Fibroblast of skin of right quadriceps (primary cell): ENCODE measurements at regions not wholly inside any gene's neighbourhood (a gene's known extent, or its start where the extent isn't known, plus 50 kb on each side); places are given as distances from the start of the nearest gene placed in this dataset.

ENCODE experiments used
- DNase-seq: peaks from one replicate; pipeline ENCODE4 v3.0.0-alpha.2; 2013

DNA sequence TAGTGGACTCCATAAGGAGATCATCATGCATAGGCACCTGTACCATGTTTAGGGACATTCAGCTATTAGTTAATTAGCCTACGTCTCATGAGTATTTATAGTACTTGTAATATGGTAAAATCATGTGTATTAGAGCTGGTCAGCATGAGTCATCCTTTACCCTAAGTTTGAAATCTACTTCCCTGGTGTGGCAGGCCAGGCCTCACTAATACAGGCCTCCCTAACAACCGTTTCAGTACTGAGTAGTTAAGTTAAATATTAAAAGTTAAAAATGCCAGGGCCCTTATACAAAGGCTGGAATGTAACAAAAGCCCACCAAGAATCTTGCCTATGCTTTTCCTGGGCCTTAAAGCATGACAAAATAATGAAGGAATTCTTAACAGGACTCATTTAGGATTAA, 356.3 kb upstream of the DPYD start:
- peak; percentile 54 for DNase-seq

DNA sequence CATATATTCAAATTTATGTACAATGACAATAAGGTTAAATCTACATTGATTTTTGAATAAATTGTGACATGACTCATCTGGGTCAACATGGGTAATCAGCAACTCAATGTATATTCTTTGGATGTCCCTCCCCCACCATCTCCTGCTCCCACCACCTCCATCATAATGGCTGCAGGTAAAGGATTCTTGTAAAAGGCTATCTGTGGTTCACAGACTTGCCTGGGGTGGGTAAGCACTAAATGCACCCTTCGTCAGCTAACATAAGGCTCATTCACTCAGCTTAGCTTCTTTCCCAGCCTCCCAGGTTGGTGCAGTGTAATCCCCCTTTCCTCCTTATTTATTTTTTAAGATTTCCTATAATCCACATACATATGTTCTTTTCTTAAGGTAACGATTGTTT, 355.7 kb upstream of the DPYD start:
- no peak for DNase-seq

DNA sequence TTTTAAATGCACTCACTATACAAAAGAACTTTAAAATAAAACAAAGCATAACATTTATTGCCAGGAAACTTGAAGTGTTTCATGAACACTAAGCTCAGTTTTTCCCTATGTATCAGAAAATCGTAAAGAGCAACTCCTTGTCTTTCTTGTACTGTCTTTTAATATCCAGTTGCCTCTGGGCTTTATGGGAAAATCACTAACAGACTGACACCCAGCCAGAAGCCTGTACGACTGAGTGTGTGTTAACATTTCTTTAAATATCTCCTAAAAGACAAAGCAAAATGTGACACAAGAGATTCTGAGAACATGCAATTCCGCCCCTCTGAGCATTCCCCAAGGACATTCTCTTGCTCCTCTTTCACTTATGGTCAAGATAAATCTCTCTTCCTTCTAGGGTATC, 347.5 kb upstream of the DPYD start:
- no peak for DNase-seq

DNA sequence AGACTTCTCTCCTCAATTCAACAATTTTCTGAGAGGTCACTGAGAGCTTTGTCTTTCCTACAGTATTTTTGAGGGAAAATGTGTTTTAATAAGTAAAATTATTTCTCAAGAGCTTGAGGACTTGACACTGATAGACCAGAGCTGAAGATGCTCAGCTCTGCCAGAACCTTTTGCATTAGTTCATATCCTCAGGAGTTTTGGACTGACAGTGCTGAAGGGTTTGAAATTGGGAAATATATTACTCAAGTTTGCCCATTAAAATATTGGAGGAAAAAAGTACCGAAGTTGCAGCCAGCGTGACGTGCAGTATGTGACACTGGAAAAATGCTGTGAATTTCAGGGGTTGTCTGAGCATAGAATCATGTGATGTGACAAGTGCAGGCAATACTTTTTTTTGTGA, 346.6 kb upstream of the DPYD start:
- DNase-seq = no peak

DNA sequence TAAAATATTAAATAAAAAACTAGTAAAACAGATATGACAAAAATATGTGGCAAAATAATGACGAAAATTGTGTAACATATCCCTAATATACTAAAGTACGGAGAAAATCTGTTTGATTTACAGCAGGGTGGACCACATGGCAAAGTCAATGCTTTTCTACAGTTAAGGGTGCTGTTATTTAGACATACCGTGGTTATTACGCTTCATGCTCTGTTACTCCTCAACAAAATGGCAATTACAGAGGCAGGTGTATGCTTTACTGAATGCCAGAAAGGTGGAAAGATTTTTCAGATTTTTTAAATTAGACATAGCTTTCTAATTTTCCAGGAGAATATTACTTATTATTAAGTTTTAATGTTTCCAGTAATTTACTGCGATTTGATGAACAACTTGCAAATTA, 343.9 kb upstream of the DPYD start:
- DNase-seq = no peak

DNA sequence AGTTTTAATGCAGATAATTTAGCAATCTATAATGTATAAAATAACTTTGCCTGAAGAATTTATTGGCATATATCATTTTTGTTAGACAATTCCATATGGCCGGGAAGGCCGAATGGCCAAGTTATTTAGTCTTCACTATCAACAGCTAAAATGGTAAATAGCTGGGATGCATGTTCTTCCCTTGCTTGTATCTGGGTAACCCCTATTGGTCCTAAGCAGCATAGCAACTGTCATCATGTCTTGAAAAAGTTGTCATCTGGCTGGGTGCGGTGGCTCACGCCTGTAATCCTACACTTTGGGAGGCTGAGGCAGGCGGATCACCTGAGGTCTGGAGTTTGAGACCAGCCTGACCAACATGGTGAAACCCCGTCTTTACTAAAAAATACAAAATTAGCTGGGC, 340.0 kb upstream of the DPYD start:
- no peak for DNase-seq

DNA sequence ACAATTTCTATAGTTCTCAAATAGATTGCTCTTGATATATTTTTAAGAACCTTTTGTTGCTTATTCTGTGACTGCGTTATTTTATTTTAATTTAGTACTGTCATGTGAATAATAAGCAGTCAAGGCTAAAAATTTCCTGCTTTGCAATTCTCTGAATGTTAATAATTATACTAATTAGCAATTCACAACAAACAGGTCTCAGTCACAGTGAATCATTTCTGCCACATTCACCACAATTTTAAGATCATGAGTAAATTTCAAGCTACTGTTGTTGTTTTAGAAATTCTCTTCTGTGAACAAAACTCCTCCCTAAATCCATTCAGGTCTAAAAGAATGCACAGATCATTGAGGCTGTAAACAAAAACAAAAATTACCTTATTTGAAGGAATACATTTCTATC, 339.6 kb upstream of the DPYD start:
- DNase-seq = peak; percentile 2

DNA sequence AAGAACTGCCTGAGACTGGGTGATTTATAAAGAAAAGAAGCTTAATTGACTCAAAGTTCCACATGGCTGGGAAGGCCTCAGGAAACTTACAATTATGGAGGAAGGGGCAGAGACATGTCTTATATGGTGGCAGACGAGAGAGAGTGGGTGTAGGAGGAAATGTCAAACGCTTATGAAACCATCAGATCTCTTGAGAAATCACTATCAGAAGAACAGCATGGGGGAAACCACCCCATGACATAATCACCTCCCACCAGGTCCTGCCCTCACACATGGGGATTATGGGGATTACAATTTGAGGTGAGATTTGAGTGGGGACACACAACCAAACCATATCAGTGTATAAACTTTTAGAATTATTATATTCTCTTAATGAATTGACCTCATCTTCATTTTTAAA, 335.9 kb upstream of the DPYD start:
- no peak for DNase-seq

DNA sequence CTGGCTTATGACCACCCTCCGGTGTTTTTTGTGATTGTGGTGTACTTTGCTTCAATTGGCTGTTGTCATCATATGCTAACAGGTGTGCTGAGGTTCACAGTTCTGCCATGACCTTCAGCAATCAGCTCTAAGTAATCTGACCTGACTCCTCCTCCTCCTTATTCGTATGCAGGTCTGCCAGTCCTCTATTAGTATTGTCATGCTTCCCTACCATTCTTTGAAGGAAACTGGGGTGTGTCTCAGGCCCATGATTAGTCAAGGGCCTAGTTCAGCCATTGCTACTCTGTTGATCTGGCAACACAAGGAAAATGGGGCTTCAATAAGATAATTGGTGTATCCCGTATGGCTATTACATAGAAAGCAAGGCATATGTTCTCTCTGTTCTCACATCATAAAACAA, 332.3 kb upstream of the DPYD start:
- DNase-seq = no peak

DNA sequence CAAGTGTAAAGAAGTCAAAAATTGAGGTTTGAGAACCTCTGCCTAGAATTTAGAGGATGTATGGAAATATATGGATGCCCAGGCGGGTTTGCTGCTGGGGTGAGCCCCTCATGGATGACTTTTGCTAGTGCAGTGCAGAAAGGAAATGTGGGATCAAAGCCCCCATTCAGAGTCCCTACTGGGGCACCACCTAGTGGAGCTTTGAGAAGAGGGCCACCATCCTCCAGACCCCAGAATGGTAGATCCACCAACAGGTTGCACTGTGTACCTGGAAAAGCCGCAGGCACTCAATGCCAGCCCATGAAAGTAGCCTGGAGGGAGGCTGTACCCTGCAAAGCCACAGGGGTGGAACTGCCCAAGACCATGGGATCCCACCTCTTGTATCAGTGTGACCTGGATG, 330.7 kb upstream of the DPYD start:
- no peak for DNase-seq

DNA sequence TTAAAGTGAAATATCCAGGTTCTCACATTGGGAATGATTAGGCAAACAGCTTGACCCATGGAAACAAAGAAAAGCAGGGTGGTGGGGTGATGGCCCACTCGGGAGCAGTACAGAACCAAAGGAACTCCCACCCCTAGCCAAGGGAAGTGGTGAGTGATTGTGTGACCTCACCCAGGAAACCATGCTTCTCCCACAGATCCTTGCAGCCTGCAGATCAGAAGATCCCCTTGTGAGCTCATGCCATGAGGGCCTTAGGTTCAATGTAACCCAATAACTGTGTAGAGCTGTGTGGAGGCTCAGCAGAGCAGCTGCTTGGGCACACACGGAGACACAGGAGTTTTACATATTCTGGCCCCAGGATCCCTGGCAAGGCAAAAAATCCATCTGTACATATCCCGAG, 311.8 kb upstream of the DPYD start:
- DNase-seq = no peak

DNA sequence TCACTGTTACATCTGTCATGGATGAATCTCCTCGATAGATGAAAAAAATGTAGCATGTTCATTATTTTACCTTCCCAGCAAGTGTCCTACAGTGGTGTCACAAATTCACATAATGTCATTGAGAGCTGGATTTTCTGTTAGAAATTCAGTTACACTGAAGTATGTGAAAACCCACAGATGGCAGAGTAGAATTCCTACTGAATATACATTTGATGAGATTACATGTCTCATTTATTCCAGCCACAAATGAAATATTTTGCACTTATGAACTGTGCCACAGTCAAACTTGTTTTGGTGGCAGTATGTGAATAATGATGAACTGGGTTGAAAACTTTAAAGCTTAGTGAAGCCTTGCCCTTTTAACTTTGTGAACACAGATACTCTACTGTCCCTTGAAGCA, 301.9 kb upstream of the DPYD start:
- DNase-seq = no peak

DNA sequence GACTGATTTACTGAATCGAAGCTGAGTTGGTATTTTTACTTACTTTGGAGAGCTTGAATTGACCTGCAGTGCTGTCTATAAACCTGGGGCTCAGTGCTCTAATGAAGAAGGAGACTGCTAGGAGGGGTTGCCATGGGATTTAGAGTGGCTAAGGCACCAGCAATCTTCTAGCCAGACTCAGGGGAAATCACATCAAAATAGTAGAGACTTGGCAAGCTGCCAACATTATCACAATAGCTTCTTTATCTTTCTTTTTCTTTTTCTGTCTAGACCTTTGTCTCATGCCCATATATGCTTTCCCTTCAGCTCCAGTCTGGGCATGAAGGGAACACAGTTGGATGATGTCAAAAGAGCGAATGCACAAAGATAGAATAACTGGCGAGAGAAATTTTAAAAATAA, 301.1 kb upstream of the DPYD start:
- no peak for DNase-seq

DNA sequence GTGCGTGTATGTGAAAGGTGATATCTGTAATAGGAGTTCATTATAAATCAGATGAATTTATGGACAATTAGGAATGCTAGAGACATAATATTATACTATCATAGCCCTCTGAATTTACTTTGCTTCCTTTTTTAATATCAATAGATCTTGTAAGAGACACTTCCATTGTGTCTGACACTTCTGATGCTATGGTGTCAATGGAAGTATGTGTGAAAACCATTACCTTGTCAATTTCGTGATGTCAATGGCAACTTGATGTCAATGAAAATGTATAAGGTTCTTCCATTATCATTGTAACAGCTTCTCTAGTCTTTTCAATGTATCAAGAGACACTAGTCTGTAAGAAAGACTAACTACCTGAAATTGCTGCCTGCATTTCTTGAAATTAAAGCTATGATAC, 296.8 kb upstream of the DPYD start:
- DNase-seq = no peak

DNA sequence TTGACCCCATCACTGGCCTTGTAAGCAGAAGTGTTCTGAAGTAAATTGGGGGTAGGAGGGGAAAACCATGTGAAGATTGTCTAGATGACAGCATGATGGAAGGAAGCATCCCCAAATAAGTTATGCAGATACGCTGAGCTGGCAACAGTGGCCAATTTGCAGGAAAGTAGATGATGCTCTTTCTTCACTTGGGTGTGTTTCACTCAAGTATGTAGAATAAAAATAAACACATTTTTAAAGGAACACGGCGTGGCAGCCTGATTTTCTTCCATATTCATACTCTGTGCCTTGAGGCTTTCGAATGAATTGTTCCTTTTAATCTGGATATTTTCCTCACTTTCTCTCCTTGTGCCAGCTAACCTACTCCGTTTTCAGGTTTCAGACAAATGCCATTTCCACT, 295.5 kb upstream of the DPYD start:
- no peak for DNase-seq

DNA sequence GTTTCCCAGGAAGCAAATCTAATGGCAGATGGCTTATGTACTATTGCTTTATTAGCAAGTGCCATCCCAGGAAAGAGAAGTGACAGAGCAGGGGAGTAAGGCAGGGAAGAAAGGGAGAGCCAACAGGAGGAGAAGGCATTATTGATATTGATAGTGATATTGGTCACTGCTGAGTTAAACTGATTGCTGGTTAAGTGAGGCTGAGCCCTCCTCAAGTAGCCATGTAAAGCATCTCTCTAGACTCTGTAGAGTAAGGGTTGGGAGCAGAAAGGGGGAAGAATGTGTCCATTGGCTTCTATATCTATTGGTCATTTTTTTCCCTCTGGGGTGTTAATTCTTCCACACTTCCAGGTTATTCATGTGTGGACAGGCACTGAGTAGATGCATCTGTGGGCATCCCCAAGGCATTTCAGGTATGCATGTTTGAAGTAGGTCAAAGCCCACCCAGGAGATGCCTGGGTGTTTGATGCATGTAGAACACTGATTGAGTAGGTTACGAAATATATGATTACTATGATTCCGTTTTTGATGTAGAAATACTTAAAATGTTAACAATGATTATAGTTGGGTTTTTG, 290.5 kb upstream of the DPYD start:
- no peak for DNase-seq

DNA sequence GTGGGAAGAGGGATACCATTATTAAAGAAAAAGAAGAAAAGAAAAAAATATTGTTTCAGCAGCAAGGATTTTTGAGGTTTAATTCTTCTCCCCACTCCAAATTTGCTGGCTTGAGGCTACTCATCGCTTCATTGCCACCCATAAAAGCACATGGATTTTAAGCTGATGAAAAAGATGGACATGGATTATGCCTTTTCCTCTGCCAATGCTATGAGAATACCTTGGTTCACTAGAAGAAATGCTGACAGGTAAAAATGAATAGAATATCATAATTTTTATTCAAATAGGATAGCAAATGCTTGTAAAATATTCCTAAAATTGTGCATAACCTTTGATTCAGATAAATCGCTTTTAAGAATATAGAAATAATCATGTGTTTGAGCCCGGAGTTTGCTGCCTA, 289.7 kb upstream of the DPYD start:
- DNase-seq = no peak

DNA sequence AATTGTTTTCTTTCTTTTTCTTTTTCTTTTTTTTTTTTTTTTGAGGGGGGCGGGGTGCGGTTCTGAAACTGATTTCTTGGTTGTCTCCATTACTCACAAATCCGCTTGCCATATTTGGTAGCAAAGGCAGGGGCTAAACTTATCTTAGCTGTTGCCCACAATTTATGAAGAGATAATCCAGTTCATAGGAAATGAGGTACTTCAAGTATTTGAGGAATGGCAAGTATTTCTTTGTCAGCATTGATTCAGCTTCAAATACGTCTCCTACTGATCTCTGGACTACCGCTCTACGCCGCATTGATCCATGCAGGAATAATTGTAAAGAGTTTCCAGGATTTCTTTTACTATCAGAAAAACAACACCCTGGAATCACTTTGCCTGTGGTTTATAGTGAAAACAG, 289.2 kb upstream of the DPYD start:
- DNase-seq = peak; percentile 97

DNA sequence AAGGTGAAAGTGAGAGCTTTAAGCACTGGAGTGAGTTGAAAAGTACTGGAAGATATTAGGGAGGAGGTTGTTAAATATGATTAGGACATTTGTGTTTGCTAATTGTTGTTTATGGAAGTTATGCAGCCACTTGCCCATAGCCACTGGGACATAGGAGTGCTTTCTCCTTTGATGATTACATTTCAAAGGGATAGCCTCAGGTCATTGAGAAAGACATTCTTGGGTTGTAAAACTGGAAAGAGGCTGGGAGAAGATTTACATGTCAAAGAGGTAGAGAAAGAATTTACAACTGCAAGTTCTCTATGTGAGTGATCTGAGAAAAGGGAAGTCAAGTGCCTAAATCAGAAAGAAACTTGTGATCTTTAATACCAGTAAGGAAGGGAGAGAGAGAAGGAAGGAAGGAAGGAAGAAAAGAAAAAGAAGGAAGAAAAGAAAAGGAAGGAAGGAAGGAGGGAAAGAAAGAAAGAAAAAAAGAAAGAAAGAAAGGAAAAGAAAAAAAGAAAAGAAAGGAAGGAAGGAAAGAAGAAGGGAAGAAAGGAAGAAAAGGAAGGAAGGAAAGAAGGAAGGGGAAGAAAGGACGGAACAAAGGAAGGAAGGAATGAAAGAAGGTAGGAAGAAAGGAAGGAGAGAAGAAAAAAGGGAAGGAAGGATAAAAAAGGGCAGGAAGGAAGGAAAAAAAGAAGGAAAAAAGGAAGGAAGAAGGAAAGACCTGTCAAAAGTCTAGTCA, 284.6 kb upstream of the DPYD start:
- DNase-seq = no peak

DNA sequence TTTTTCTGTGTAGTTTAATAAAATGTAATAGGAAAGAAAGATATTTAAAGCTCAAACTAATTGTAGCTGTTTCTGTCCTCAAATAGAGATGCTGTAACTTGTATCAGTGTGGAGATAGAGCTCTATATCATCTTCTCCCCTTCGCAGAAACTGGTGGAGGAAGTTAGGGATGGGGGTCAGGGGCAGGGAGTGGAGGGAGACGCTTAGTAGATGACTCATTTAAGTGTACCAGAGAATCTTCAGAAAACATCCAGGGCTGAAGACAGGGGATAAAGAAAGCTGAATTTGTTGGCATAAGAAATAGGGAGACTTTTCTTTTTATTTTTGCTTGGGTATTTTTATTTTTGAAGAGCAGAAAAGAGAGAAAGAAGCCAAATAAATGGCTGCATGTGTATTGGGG, 282.6 kb upstream of the DPYD start:
- peak; percentile 73 for DNase-seq

DNA sequence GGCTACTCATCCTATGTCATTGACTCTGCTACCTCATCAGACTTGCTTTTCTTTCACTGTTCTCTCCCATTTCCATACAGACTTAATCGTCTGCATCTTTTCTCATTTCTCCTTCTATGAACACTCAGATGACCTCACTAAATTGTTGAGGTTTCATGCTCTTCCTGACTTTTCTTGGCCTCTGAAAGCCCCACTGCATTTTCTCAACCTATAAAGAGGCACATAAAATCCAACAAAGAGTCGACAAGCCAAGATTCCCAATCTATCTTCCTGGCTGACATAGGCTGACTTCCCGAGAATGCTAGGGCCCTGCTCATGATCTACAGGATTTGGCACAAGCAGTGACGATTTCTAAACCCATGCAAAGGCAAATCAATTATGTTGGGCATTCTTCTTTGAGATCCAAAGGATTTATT, 280.8 kb upstream of the DPYD start:
- DNase-seq = peak; percentile 91

DNA sequence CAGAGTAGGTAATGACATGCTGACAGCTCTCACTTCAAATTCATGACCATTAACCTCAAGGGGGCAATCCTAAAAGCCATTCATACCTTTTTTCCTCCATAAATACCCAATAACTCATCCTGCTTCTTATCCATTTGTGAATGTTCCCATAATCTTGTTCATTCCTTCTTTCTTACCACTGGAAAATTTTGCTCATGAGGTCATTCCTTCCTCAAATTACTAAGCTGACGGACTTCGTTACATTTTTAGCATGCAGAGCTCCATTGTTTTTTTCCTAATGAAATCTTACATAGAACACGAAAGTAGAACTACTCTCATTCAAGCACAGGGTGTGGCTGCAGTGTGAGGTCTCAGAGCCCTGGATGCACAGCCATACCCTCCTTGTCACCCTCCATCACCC, 276.5 kb upstream of the DPYD start:
- no peak for DNase-seq

DNA sequence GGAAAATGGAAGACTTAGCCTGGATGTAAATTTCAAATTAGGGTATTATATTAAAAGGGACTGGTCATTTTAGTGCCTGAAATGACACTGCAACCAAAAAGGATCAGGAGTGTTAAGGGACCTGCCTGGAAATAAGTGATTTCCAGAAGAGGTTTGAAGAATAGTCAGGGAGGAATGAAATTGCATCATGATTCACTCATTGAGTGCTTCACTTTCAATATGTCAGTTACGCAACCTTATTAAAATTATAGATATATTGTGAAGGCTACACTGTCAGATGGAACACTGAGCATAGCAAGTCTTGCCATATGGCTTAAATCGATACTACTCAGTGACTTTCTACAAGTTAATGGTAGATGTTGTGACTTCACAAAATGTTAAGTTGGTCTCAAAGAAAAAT, 275.2 kb upstream of the DPYD start:
- DNase-seq = no peak

DNA sequence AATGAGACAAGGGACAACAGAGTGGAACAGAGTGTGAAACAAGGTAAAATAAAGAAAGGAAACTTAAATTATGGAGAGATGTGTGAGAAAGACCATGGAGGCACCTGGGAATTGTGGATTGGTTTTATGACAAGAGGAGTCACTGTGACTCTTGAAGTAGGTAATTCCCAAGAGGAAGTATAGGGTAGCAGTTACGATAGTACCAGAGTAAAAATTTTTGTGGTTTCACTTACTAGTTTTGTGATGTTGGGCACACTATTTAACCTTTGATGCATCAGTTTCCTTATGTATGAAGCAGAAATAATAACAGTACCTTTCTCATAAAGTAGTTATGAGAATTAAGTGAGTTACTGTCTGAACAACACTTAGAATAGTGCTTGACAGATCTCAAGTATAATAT, 267.9 kb upstream of the DPYD start:
- no peak for DNase-seq

DNA sequence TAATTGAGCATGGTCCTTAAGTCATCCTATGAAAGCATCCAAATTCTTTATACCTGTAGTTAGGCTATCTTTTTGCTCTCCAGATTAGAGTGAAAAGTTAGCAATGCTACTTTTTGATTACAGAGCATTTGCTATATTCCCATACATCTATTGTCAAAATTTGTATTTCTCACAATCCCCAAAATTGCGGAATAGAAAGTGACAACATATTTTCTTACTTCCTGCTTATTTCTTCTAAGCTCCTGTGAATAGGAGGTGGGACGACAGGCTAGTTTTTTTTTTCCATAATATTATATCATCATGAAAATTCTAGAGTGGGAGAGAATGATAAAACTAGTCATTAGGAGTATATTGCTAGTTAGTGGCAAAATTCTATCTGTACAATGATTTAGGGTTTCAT, 264.0 kb upstream of the DPYD start:
- no peak for DNase-seq
